DMS153 (cell line): ENCODE measurements at regions not wholly inside any gene's neighbourhood (a gene's known extent, or its start where the extent isn't known, plus 50 kb on each side); places are given as distances from the start of the nearest gene placed in this dataset.

ENCODE experiments used
- DNase-seq: peaks from one replicate; lab custom pipeline; 2025; lab: John Stamatoyannopoulos, UW

- DNase-seq: no peak
Observed at GRCh38 chr2:183214680-183215079, 90.4 kb downstream of the NUP35 start.

DNA sequence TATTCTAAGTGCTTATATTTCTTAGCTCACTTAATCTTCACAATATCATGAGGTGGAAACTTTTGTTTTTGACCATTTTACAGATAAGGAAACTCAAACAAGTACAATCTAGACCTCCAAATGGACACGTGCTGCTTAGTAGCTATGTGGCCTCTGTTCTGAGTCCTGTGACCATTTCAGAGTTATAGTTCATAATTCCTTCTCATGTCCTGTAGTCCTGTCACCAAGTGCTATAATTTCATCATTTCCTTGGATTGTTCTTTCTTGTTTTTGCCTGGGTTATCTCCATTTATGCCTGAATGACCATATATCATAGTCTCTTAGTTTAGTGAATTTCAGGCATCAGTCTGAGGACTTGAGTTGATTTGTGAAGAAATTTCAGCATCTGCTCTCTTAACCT is 91.7 kb downstream of the NUP35 start:
- DNase-seq: no peak

GRCh38 chr2:183219888-183220287 is 95.6 kb downstream of the NUP35 start:
- DNase-seq: no peak

DNA sequence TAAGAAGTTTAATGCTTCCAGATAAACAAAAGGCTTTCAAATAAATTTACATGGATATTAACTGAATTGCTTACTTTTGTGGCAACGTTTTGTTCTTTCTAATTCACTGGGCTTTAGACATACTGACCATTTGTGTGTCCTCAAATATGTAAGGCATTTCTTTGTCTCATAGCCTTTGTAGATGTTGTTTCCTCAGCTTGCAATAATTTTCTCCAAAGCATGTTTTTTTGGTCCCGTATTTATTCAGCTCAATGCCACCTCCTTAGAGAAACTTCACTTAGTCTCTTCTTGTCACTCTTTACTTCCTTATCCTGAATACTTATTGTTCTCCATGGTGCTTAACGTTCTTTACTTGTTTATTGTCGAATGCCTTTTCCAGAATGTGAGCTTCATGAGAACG is 98.5 kb downstream of the NUP35 start:
- no peak for DNase-seq

- DNase-seq: no peak
Observed at GRCh38 chr2:183224948-183225347, 100.7 kb downstream of the NUP35 start.

DNA sequence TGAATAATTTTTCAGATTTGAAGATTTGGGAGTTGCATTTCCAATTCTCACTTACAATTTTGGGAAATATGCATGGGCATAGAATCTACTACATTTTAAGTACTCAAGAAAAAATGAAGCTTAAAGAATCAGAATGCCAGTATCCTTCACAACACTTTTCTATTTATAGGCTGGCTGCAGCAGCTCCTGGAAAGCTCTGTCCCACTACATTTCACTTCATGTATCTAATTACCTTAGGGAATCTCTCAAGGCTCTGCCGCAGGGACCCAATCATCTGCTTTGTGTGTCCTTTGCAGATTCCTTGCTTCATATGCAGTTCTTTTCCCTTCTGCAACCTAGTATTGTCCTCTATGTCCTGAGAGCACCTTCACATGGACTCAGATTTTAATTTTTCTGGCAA is 102.9 kb downstream of the NUP35 start:
- DNase-seq: no peak

DNA sequence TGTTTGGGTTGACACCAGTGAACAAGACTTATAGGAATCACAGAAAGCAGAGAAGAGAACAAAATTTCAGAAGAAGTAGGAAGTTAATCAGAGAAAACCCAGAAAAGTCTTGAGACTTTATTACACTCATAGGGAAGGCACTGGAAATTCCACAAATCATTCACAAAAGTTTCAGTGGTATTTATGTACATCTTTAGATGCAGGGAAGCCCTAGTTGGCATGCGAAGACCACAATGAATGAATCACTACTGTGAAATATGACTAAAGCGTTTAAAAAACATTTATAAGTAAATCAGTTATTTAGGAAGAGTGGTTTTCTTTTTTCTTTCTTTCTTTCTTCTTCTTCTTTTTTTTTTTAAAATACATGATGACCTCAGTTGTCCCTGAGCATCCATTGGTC is 105.1 kb downstream of the NUP35 start:
- no peak for DNase-seq

GRCh38 chr2:183232161-183232865 is 108.1 kb downstream of the NUP35 start:
- DNase-seq: no peak

DNA sequence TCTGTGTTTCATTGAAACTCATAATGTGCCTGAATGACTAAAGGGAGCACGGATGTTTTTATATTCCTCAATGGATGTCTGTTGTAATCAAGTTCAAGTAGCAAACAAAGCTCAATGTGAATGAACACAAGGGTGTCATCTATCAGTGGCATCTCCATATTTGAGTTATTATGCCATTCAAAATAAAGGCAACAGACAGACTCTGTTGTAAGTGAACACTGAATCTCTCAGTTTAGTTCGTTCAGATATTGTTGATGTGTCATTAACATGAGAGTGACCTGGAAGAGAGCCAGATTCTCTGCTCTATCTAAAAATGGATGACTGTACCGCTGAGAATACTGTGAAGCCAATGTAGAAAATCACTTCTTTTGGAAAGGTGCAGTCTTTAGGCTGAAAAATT is 118.7 kb downstream of the NUP35 start:
- peak; percentile 85 for DNase-seq

- no peak for DNase-seq
Observed at GRCh38 chr2:183243758-183244157, 119.5 kb downstream of the NUP35 start.

DNA sequence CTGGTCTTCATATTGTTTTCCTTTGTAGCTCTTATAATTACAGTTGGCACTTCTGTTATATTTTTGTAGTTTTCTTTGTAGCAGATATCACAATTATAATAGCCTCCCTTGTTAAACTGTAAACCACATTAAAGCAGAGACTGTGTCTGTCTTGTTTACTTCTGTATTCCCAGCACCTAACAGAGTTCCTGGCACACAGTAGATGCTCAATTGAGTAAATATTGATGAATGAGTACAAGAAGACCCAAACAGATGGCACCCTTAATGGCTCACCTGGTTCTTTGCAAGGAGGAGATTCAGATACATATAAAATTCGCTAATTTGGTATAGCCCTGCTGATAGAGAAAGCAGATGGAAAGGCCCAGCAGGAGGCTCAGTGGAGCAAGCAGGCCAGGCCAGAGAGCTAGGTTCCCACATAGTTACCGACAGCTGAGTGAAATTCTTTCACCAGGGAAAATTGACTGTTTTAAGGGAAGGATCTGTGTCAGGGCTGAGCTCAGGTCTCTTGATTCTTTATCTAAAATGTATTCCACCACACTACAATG is 120.1 kb downstream of the NUP35 start:
- peak; percentile 79 for DNase-seq

DNA sequence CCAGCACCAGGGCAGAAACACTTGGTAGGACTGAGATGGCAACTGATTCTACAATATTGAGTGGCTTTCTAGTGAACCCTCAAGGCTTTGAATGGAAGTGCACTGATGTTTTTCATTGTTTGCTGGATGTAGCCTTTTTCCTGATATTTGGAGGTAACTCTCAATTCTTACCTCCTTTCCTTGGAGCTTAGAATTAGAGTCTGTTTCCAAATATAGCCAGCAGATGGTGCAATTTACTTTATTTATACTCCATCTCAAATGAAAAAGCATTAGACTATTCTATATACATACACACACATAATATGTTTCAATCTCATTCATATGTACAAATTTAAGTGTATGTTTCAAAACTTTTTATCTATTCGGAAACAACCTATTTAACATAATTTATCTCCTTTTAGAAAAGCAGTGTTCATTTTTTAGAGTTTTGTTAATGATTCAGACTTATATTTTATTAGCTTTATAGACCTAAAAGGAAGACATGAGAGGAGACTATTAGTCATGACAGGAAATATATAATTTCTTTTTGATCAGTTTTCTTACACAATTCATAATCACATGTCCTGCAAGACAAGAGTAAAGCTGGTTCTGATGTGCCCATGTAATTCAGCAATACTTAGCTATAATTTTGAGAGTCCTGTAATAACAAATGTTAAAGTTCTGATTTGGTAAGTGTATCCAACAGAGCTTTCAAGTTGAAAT is 124.8 kb downstream of the NUP35 start:
- peak; percentile 27 for DNase-seq

- no peak for DNase-seq
Observed at GRCh38 chr2:183250061-183250460, 125.8 kb downstream of the NUP35 start.

DNA sequence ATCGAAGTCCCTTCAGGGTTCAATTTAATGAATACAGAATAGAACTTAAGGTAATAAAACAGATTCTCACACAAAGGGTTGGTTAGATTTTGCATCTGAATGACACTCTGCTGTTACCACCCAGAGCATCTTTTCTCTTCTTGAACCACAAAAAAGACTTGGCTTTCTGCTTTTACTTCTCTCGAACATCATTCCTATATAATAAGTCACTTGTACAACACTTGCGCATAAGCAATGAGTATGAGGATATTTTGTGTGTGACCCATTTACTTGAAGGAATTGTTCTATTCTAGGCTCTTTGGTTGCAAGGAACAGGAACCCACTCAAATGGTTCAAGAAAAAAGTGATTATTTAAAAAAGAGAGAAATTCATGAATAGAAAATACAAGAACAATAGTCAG is 126.2 kb downstream of the NUP35 start:
- no peak for DNase-seq

DNA sequence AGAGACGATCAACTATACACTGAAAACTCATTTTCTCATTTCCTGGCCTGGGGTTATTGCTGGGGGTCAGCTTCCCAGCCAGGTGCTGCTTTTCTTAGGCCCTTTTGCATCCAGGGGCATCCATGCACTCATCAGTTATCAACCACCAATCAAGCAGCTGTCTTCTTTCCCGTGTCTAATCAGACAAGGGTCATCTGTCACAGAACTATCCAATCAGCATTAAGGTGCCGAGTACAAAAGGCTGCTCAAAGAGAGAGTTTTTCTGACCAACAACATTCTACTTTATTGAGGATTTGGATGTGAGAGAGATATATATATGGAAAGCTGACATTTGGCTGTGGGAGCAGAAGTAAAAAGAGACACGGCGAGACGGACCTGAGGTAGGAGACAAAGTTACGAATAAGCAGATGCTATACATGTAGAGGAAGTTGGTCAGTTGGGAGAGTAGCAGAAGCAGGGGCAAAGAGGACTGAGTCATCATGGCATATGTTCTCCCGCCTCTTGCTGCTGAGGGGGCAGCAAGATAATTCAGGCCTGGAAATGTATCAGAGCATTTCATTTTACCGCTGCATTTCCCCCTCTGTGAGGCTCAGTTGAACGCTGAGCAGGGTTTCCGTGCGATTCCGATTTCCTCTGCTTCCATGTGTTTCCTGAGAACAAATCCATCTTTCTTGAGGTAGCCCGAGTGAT is 129.3 kb downstream of the NUP35 start:
- DNase-seq: no peak

DNA sequence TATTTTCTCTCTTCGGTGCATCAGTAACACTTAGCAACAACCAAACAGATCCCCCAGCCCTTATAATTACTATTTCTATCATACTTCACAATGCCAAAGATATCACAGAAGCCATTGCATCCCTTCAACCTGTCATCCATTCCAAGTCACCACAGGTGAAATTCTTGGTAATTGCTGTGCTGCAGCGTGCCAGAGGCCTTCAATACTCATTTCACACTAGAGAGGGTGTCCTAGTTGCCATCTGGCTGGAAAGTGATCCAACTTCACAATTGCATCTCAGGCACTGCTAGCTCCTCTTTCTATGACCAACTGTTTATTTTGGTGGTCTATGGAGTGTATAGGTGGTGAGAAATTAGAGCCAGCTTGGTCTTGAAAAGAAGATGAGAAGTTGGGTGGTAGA is 131.2 kb downstream of the NUP35 start:
- no peak for DNase-seq

DNA sequence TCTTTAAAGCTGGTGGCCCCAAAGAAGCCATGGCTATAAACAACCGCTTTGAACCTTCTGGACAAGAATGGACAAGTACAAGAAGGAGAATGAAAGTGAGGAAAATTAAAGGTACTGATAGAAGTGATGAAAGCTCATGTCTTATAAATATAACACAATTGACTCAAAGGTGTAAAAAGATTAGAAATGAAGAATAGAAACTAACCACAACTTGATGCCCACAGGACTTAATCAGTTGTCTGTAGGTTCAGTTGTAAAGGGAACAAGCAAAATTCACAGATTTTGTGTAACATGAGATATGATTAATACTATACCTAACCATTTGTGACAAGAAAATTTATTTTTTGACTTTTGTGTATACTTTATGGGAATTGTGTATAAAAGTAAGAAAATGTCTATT is 135.7 kb downstream of the NUP35 start:
- DNase-seq: no peak

GRCh38 chr2:183260527-183260926 is 136.3 kb downstream of the NUP35 start:
- DNase-seq: no peak

- no peak for DNase-seq
Observed at GRCh38 chr2:183264890-183265535, 140.8 kb downstream of the NUP35 start.

GRCh38 chr2:183267148-183267827 is 143.0 kb downstream of the NUP35 start:
- no peak for DNase-seq

DNA sequence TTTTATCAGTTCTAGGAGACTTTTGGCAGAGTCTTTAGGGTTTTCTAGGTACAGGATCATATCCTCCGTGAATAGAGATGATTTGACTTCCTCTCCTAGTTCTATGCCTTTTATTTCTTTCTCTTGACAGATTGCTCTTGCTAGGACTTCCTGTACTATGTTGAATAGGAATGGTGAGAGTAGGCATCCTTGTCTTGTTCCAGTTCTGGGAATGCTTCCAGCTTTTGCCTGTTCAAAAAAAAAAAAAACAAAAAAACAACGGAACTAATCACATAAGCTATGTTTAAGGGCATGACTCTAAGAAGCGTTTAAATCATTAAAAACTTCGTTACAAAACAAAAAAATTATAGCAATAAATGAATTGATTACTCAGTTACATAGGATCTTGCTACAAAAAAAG is 145.7 kb downstream of the NUP35 start:
- peak; percentile 87 for DNase-seq

DNA sequence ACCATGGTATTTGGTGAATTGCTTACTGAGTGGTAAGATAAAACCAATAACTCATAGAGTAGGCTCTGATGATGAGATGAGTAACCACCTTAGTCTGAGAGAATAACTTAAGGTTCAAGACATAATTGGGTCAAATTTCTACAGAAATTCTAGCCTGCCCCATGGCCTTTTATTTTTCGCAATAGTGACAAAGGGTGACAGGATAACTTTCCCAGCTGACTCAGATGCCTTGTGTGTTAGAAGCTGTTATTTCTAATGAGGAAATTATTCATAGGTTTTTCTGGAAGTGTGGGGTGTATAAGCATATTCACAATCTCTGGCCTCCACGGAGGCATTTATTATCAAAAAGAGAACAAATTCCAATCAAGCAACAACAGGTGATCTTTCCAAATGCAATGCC is 159.0 kb downstream of the NUP35 start:
- DNase-seq: no peak
